NK-92 (cell line): ENCODE measurements at regions not wholly inside any gene's neighbourhood (a gene's known extent, or its start where the extent isn't known, plus 50 kb on each side); places are given as distances from the start of the nearest gene placed in this dataset.
"Not testable (repeated sequence)": the region's sequence is repeated elsewhere in the genome, so short reads cannot be mapped to it uniquely, and the experiment has no call there.

ENCODE experiments used
- DNase-seq: peaks from one replicate; lab custom pipeline; 2025; ENCODE audit not compliant: unreplicated experiment; lab: John Stamatoyannopoulos, UW

DNA sequence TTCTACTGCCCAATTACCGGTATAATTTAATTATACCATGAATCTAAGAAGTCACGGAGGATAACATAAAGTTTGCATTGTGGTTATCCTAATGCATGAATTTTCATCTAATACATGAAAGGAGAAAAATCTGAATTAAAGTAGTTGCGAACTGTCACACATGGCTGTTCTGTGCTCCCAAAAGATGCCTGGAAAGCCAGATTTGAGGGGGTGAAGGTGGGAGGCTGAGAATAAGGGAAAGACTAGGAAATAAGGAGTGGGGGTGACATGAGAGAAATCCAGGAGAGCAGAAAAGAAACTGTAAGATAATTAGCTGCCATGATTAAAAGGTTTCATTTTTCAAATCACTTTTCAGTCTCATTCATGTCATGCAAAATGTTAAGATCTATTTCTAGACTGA, 1582.7 kb downstream of the STIM2 start:
- no peak for DNase-seq

DNA sequence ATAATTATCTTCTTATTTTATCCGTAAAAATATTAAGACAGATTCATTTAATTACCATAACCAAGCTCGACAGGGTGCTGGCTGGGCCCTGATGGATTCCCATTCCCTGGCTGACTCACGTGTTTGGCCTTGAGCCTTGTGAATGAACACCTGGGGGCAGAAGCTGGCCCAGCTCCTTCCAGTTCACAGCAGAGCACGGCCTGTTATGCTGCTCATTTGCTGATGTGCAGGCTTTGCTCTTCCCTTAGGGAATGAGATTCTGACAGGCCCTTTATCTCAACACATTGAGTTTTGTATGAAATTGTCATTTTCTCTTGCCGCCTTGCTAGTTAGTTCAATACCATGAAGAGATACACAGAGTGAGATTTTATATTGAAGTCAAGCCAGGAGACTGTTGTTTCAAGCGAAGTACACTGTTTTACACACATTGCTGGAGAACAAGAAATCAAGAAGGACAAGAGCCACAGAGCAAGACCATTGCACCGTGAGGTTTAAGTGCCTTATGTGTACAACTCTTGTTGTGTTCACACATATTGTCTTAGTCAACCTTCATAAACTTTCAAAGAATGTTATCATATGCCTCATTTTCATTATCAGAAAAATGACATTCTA, 1583.3 kb downstream of the STIM2 start:
- DNase-seq, result no peak

DNA sequence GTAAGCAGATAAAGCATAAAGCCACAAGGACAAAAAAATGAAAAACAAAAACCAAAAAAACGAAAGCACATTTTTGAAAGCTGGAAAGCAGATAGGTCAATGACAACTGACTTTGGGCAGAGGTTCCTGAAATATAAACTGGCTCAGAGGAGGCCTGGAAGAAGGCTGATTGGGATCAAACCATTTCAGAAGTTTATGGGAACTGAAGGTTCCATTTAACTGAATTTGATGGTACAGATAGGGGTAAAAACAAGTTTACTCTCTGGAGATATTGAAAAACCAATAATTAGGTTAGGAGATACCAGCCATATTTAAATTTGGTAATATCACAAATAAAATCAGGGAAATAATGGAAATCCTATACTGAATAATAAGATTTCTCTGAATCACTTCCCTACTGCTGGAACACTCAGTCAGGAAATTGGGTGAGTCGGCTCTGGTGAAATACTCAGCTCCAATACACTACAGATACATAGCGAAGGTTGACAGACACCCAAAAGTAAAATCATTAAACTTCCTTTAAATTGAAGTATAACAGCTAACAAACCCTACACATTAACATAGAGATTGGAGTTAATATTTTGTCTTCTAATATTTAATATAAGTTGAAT, 1584.3 kb downstream of the STIM2 start:
- no peak for DNase-seq

DNA sequence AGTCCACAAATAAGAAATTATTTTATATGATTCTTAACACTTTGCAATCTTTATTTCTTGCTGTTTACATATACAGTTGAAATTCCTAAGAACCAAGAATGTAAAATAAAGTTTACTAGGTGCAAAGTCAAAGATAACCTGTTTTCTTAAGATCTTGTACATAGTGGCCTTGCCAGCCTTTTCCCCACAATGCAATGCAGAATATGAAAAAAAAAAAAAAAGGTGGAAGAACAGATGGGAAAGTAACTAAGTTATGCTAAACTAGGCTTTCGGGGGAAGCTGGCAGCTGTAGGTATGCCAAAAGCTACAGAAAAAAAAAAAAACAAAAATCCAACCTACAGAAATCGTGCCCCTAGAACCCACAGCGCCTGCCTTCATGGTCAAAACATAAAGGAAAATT, 1588.4 kb downstream of the STIM2 start:
- no peak for DNase-seq

- DNase-seq, result no peak
Measured at GRCh38 chr4:28451346-28451745, 1590.7 kb downstream of the STIM2 start.

DNA sequence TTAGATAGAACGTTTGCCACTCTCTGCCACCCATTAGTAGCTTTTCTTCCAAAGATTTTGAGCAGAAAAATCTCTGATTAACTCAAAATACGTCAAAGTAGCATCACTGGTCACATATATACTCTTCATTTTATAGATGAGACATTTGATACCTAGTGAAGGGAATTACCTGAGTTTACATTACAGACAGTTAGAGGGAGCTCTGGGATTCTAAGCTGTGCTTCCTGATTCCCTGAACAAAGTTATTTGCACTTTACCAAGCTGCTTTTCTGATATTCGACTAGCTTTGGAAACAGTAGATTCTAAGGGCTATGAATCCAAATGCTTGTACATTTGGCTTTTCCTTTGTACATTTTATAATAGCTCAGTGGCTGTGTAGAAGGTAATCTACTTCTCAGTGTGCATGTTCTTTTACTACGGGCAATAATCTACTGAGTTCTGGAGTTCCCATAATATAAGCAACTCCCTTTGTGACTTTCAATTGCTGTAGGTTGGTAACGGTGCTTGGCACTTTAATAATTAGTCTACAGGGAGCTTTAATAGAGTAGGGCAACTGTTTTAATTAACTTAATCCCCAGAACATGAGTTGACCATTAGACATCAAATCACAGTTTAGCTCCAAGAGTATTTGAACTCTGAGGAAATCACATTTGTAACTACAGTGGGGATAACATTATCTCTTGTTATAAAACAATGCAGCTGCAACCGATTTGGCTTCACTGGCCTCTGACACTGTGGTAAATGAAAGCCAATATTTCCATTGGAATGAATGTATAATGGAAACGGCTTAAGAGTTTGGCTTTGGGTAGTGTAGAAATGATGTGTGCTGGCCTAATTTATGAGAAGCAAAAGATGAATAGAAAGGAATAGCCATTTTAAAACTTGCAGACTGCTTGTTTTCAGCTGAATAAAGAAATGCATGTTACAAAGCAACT, 1602.4 kb downstream of the STIM2 start:
- no peak for DNase-seq

DNA sequence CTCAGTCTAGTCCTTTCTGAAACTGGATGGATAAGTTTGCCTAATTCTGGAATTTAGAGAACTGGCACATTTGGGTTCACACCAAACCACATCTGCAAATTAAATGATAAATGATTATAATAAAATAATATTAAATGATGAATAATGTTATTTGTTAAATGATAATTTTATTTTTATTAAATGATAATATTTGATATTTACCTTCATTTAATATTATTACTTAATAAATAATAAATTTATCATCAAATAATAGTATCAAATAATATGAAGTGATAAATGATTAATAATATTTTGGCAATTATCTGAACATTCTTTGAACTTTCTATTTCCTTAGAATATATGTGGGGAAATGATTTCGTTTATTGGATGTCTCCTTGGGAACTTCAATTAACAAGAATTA, 1604.2 kb downstream of the STIM2 start:
- DNase-seq, result no peak

GRCh38 chr4:28466886-28467285, 1606.2 kb downstream of the STIM2 start:
- not testable (repeated sequence) for DNase-seq

- DNase-seq, result no peak
Measured at GRCh38 chr4:28469387-28469786, 1608.7 kb downstream of the STIM2 start.

DNA sequence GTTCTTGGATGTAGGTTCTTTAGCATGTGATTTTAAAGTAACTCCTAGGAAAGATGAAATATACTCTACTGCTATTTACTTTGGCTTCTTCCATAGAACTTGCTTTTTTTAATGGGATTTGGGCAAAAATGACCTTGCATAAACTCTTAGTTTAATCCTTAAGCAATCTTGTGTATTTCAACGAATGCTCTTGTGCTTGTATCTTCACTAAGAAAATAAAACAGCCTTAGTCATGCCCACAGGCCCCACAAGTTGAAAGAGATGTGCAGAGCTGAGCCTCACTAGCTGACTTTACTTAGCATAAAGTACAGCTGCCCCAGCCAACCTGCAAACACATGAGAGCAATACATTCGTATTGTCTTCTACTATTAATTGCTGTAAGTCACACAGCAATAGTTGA, 1609.2 kb downstream of the STIM2 start:
- DNase-seq, result no peak

DNA sequence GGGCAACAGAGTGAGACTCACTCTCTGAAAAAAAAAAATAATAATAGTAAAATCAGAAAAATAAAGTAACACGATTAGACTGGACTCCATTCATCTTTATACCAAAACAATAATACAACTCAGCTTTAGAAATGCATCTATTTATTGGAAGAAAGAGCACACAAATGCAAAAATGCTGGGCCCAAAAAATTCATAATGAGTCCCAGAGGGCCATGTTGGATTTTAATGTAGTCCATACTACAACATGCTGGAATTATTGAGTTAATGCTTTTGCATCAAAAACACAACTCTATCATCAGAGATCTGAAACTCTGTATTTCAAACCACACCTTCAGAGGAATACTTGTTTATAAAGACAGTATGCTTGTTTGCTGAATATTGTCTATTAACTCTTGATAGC, 1614.7 kb downstream of the STIM2 start:
- DNase-seq, result no peak

DNA sequence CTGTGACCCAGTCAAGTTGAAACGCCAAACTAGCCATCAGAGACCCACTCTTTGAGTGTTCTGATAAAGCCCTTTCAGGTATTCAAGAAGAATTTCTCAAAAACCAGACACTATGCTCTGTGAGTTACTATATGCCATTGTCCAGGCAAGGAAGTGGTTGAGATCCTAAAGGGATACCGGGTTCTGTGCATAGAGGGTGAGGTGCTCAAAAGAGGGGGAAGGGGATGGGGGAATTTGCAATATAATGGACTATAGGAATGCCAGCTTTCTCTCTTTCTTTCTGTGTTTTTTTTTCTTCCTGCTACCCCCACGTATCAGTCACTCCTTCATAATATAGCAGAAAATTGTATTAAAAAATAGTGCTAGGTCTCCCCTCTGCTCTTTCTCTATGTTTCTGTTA, 1619.0 kb downstream of the STIM2 start:
- no peak for DNase-seq

DNA sequence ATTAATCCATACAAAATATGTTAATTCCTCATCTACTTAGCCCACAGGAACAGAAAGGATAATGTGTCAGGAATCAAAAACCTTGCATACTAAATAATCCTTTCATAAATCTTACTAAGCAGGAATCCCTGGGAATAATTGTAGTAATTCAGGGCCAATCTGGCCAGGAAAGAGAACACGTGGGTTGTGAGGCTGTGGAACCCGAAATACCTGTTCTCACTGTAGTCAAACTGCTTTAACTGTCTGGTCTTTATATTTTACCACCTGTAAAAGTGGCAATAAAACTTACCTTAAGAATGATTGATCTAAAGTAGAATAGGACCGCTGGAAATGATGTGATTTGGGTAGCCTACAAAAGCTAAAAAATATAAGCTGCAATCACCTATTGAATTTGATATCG, 1620.9 kb downstream of the STIM2 start:
- DNase-seq, result no peak

DNA sequence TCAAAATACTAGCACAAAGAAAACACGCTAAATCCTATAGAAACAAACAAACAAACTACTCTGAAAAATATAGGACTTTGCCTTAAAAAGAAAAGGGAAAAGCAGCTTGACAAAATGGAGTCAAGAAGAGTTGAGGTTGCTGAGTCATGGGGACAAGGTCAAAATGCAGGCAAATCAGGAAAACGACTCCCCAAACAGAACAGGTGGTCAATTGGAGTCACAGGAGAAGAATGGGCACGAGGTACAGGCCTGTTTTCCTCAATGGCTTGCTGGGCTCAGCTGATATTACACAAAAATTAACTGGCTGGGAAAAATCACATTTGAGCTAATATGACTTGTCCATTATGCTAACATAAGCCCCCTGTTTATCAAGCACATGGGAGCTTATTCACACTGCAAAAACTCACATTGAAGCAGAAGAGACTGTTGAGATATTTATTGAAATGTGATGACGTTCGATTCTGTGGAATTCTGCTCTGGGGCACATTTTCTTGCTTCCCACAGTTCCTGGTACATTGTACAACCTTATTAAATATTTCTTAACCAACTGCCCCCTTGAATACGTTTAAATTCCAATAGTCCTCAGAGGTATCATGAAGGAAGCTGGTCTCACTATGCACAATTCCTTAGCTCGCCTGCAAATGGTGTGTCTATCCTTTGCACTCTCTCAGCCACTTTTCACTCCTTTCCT, 1622.1 kb downstream of the STIM2 start:
- DNase-seq, result no peak

- DNase-seq, result no peak
Measured at GRCh38 chr4:28488021-28488420, 1627.4 kb downstream of the STIM2 start.

DNA sequence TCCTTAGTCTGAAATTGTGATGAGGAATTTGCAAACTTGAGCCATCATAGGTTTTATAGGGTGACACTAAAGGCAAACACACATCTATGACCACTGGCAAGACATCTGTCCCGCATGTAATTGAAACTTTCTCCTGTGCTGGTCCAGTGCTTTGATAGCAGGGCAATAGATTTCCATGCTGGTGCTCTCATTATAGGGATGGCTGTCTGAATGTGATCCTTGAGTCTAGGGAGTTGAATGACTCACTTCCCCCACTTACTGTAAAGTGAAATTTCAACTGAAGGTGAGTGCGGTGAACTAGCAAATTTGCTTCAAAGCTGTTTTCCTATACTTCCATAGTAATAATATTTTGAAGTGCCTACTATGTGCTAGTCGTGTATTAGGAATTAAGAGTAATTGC, 1630.0 kb downstream of the STIM2 start:
- no peak for DNase-seq

DNA sequence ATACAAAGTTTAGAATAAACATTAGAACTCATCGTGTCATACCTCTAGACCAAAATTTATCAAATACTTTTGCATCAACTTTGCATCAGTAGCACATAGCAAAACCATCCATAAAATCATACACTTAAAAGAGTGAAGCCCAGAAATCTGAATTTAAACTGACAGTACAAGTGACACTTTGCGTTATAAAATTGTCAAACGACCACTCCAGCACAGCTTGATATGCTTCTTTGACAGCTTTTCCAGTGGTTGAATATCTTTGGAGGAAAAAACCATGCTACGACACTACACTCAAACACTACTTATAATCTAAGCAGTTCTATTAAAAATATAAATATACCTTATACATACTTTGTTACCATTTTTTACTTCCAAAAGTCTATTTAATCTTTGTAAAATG, 1644.4 kb downstream of the STIM2 start:
- DNase-seq, result no peak

GRCh38 chr4:28508636-28509035, 1648.0 kb downstream of the STIM2 start:
- no peak for DNase-seq

DNA sequence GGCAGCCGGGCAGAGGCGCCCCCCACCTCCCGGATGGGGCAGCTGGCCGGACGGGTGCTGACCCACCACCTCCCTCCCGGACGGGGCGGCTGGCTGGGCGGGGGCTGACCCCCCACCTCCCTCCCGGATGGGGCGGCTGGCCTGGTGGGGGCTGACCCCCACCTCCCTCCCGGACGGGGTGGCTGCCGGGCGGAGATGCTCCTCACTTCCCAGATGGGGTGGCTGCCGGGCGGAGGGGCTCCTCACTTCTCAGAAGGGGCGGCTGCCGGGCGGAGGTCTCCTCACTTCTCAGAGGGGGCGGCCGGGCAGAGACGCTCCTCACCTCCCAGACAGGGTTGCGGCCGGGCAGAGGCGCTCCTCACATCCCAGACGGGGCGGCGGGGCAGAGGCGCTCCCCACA, 1654.1 kb downstream of the STIM2 start:
- not testable (repeated sequence) for DNase-seq

DNA sequence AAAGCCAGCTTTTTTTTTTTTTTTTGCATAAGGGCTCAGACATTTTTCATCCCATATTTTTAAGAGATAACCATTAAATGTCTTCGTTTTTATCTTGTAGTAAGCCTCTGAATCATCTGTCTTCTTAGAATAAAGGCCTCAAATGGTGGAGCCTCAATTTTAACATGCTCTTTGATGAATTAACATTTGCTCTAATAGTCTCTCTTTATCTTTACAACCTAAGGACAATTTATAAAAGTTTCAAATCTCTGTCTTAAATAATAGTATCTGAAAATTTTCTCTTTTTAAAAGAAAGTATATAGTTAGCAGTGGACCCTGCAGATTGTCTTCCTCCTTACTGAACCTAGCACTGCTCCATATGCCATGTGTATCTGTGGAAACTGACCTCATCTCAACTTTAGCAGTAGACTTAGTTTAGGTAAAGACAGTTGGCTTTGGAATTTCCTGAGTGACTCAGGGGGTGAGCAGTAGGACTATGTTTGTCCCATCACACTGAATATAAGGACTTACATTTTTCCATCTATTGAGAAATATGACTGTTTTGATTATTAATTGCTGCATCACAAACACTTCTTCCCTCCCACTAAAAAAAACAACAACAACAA, 1658.0 kb downstream of the STIM2 start:
- DNase-seq, result no peak

DNA sequence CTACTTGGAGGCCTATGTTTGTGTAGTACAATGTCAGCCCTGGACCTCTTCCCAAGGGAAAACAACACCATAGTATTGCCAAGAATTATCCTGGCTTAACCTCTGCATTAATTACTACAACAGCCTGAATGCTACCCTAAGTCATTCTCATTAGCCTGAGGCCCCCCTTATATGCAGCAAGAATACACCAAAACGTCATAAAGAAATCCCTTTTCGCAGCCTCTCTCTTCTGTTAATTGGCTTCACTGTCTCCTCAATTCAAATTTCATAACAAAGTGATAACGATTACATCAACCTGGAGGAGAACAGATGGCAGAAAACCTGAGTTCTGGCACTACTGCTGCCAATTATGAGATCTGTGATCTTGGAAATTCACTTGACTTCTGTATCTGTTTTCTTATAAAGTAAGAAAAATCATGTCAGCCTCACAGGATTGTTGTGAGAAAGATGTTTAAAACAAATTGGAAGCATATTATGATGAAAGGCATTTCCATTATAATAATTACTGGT, 1663.1 kb downstream of the STIM2 start:
- DNase-seq, result no peak
